GM21825 (cell line): ENCODE measurements at regions not wholly inside any gene's neighbourhood (a gene's known extent, or its start where the extent isn't known, plus 50 kb on each side); places are given as distances from the start of the nearest gene placed in this dataset.
"Not testable (repeated sequence)": the region's sequence is repeated elsewhere in the genome, so short reads cannot be mapped to it uniquely, and the experiment has no call there.

Experiments
- ATAC-seq: cut with Tn5 transposase; IDR thresholded peaks from one replicate; pipeline ENCODE4 v1.9.1; 2021; ENCODE audit warnings: mild to moderate bottlenecking, moderate library complexity; ENCODE audit not compliant: unreplicated experiment

- no peak for ATAC-seq
Measured at GRCh38 chr3:59243476-59243875, 193.7 kb upstream of the CFAP20DC start.

GRCh38 chr3:59240666-59241255 lies 190.9 kb upstream of the CFAP20DC start:
- no peak for ATAC-seq

GRCh38 chr3:59237121-59237520 lies 187.3 kb upstream of the CFAP20DC start:
- ATAC-seq: no peak

GRCh38 chr3:59235634-59236012 lies 185.8 kb upstream of the CFAP20DC start:
- no peak for ATAC-seq

- ATAC-seq: no peak
Measured at GRCh38 chr3:59234884-59235633, 185.2 kb upstream of the CFAP20DC start.

GRCh38 chr3:59230379-59230778 lies 180.6 kb upstream of the CFAP20DC start:
- ATAC-seq: not testable (repeated sequence)

GRCh38 chr3:59213860-59214259 lies 164.0 kb upstream of the CFAP20DC start:
- ATAC-seq: no peak

- no peak for ATAC-seq
Measured at GRCh38 chr3:59212128-59212779, 162.4 kb upstream of the CFAP20DC start.

- ATAC-seq: no peak
Measured at GRCh38 chr3:59210260-59210659, 160.4 kb upstream of the CFAP20DC start.

- no peak for ATAC-seq
Measured at GRCh38 chr3:59192473-59192872, 142.6 kb upstream of the CFAP20DC start.

GRCh38 chr3:59191651-59192050 lies 141.8 kb upstream of the CFAP20DC start:
- ATAC-seq: no peak

- no peak for ATAC-seq
Measured at GRCh38 chr3:59189939-59190338, 140.1 kb upstream of the CFAP20DC start.

- no peak for ATAC-seq
Measured at GRCh38 chr3:59189526-59189925, 139.7 kb upstream of the CFAP20DC start.

GRCh38 chr3:59186725-59187124 lies 136.9 kb upstream of the CFAP20DC start:
- no peak for ATAC-seq

- no peak for ATAC-seq
Measured at GRCh38 chr3:59185591-59186369, 136.0 kb upstream of the CFAP20DC start.

- ATAC-seq: no peak
Measured at GRCh38 chr3:59180006-59180405, 130.2 kb upstream of the CFAP20DC start.

GRCh38 chr3:59178698-59179097 lies 128.9 kb upstream of the CFAP20DC start:
- ATAC-seq: no peak

GRCh38 chr3:59171491-59171890 lies 121.7 kb upstream of the CFAP20DC start:
- no peak for ATAC-seq

- ATAC-seq: not testable (repeated sequence)
Measured at GRCh38 chr3:59170166-59170565, 120.3 kb upstream of the CFAP20DC start.

- no peak for ATAC-seq
Measured at GRCh38 chr3:59167756-59168155, 117.9 kb upstream of the CFAP20DC start.

GRCh38 chr3:59163953-59164352 lies 114.1 kb upstream of the CFAP20DC start:
- no peak for ATAC-seq
